GM21786 (cell line): ENCODE measurements at regions not wholly inside any gene's neighbourhood (a gene's known extent, or its start where the extent isn't known, plus 50 kb on each side); places are given as distances from the start of the nearest gene placed in this dataset.

Experiments
- ATAC-seq: cut with Tn5 transposase; IDR thresholded peaks from one replicate; pipeline ENCODE4 v1.9.1; 2021; ENCODE audit not compliant: unreplicated experiment

GRCh38 chr12:123042833-123043232 lies 62.4 kb downstream of the ARL6IP4 start:
- ATAC-seq, result no peak

- no peak for ATAC-seq
Observed at GRCh38 chr12:123041811-123042655, 61.6 kb downstream of the ARL6IP4 start.

- no peak for ATAC-seq
Observed at GRCh38 chr12:123041042-123041531, 60.6 kb downstream of the ARL6IP4 start.

GRCh38 chr12:123040106-123040505 lies 59.6 kb downstream of the ARL6IP4 start:
- no peak for ATAC-seq

GRCh38 chr12:123038966-123039365 lies 58.5 kb downstream of the ARL6IP4 start:
- no peak for ATAC-seq

- no peak for ATAC-seq
Observed at GRCh38 chr12:123038486-123038885, 58.0 kb downstream of the ARL6IP4 start.

GRCh38 chr12:123037791-123038190 lies 57.3 kb downstream of the ARL6IP4 start:
- no peak for ATAC-seq

GRCh38 chr12:123036466-123037285 lies 56.2 kb downstream of the ARL6IP4 start:
- ATAC-seq, result no peak

GRCh38 chr12:123035841-123036240 lies 55.4 kb downstream of the ARL6IP4 start:
- no peak for ATAC-seq

- ATAC-seq, result no peak
Observed at GRCh38 chr12:123034865-123035264, 54.4 kb downstream of the ARL6IP4 start.

- ATAC-seq, result no peak
Observed at GRCh38 chr12:123034022-123034541, 53.6 kb downstream of the ARL6IP4 start.

- ATAC-seq, result no peak
Observed at GRCh38 chr12:123033392-123034021, 53.0 kb downstream of the ARL6IP4 start.

- no peak for ATAC-seq
Observed at GRCh38 chr12:123032736-123033391, 52.4 kb downstream of the ARL6IP4 start.
